ENCODE measurements at regions not wholly inside any gene's neighbourhood (a gene's known extent, or its start where the extent isn't known, plus 50 kb on each side); places are given as distances from the start of the nearest gene placed in this dataset.

DNA sequence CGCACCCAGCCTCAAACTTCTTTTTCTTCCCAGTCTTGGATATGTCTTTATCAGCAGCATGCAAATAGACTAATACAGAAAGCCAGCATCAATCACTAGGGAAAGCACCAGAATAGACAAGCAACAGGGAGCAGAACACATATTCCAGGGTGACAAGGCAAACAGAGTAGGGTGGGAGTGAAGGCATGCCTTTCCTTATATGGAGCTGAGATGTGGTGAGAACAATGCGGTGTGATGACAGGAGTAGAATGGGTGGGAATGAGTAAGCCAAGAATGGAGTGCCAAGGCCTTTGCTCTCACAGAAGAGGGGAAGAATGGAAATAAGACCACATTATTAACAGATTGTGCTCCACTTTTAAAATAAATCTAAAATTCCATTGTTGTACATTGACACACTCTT, 115.6 kb downstream of the CETN3 start:
- TF ChIP-seq, protein P1, sequence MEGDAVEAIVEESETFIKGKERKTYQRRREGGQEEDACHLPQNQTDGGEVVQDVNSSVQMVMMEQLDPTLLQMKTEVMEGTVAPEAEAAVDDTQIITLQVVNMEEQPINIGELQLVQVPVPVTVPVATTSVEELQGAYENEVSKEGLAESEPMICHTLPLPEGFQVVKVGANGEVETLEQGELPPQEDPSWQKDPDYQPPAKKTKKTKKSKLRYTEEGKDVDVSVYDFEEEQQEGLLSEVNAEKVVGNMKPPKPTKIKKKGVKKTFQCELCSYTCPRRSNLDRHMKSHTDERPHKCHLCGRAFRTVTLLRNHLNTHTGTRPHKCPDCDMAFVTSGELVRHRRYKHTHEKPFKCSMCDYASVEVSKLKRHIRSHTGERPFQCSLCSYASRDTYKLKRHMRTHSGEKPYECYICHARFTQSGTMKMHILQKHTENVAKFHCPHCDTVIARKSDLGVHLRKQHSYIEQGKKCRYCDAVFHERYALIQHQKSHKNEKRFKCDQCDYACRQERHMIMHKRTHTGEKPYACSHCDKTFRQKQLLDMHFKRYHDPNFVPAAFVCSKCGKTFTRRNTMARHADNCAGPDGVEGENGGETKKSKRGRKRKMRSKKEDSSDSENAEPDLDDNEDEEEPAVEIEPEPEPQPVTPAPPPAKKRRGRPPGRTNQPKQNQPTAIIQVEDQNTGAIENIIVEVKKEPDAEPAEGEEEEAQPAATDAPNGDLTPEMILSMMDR (IDR thresholded peaks at IDR 0.05; ENCODE audit: insufficient read depth, low read length, poor library complexity, severe bottlenecking): no peak
- TF ChIP-seq EZH2phosphoT487 (conservative IDR thresholded peaks at IDR 0.05; ENCODE audit: low read length): no peak

Measured in SU-DHL-6 (cell line).